NCI-H748 (cell line): ENCODE measurements at regions not wholly inside any gene's neighbourhood (a gene's known extent, or its start where the extent isn't known, plus 50 kb on each side); places are given as distances from the start of the nearest gene placed in this dataset.

Experiments used
- DNase-seq: peaks from one replicate; lab custom pipeline; 2025; ENCODE audit not compliant: unreplicated experiment; lab: John Stamatoyannopoulos, UW

DNA sequence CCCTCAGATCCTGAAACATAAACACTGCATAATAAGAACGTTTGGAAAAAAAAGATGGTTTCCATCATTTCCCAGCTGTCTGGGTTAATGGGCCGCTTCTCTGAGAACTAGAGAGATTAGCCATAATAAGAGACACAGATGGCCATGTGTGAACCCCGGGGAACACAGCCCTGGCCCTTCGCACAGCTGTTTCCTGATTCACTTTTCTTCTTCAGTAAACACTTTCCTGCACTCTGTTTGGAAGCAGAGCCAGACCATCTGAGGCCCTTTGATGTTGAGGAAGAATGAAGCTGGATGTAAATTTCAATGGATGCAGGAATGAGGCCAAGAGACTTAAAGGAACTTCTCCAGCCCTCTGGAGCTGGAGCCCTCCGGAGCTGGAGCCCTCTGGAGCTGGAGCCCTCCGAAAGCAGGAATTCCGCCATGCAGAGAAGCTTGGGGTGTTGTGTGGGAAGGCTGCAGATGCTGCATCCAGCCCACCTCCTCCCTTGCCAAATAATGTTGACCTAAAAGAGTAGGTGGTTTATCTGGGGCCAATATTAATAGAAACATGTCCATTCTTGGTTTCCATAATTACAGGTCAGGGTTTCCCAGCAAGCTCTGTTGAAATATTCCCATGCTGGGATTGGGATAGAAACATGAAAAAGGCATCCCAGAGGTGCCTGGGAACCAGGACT, 218.9 kb downstream of the NXNL2 start:
- DNase-seq: no peak

DNA sequence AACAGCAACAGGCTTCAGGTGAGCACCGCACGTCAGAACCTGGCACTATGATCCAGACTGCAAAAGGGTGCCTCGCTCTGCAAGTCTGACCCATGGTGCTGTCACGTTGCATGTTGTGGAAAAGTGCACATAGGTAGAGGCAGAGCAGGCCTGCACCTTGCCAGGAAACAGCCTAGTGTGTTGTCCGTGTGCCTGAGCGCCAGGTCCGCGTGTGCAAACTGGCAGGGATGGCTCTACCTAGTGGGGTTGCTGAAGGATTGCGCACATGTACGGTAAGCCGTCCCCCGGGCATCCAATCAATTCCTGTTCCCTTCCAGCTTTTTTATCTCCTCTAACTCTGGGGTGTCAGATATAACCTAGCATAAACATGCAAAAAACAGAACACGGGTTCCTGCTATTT, 219.5 kb downstream of the NXNL2 start:
- no peak for DNase-seq

DNA sequence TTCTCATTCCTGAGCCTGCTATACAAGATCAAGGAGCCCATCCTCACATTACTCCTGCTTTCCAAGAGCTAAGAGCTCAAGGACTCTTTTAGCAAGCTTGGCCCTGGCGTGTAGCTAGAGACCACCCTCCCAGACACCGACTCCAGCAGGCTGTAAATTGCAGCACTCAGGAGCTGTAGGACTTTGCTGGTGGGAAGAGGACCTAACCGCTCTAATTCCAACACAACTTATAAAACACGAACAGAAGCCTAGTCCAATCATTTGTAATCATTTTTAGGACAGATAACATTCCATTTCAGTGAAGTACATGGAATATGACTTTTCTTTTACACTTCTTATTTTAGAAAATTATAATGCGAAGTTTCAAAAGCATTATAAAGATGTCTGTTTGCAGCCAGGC, 219.9 kb downstream of the NXNL2 start:
- DNase-seq: no peak

DNA sequence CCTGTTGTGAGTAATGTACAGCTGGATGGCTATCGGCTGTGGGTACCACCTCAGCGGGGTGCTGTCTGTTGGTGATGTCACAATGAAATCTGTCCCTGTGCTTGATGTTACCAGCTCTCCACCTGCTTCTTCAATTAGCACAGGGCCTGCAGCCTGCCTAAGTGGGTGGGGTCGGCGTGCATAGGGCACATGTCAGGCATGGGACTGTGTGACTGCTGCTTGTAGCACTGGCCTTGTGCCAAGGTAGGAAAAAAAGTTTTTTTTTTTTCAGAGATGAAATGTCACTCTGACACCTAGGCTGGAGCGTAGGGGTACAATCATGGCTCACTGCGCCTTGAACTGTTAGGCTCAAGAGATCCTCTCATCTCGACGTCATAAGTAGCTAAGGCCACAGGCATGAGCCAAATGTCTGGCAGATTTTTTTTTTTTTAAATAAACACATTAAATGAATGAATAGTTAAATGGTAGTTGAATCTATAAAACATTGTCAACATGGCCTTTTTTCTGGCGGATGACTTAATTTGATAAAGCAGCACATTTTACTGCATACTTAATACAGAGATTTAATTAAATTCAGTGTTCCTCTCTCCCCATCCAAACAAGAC, 222.5 kb downstream of the NXNL2 start:
- peak; percentile 87 for DNase-seq

DNA sequence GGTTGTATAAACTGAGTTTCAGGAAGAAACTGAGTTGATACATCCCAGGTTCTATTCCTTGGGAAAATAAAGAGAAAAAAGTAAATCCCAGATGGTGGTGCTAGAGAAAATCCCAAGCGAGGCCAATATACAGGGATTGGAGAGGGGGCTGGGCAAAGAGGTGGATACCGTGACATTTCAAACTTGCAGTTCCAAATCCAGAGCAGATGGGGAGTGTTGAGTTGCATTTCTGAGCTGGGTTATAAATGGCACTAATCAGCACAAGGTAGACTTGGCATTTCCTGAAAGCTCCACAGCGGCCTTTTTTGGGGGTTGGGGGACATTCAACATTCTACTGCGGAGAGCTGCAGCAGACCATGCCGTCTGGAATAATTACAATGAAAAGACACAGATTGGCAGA, 224.4 kb downstream of the NXNL2 start:
- no peak for DNase-seq

DNA sequence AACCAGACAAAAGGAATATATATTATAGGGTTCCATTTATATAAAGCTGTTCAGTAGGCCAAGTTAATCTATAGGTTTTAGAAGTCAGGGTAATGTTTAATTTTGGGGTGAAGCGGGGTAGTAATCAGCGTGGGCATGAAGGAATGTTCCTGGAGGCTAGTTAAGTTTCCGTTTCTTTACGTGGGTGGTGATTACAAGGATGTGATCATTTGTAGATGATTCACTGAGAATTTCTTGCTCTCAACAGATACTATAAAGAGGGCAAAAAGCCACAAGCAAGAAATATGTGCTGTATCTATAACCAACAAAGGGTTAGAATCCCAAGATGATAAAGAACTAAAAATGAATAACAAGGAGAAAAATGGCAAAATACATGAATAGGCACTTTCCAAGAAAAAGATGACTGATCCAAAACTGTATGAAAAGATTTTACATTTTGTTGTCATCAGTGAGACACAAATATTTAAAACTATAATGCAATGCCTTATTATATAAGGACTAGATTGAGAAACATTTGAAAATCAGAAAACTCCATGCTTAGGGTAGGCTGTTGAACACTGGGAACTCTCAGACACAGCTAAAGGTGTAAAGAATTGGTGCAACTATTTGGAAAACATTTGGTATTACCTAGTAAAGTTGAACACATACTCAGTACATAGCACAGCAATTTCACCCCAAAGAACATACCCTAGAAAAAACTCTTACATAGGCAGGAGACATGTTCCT, 224.3 kb upstream of the S1PR3 start:
- DNase-seq: no peak

DNA sequence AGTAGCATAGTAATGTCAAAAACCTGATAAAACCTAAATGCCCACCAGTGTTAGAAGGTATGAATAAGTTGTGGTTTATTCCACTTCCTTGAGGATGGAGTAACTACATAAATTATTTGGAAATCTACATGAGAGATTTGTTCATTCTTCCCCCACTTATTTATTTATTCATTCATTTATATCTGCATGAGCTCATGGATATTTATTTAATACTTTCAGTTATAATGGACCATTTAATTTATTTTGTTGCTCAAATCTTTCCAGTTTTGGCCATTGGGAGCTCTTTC, 223.8 kb upstream of the S1PR3 start:
- no peak for DNase-seq

DNA sequence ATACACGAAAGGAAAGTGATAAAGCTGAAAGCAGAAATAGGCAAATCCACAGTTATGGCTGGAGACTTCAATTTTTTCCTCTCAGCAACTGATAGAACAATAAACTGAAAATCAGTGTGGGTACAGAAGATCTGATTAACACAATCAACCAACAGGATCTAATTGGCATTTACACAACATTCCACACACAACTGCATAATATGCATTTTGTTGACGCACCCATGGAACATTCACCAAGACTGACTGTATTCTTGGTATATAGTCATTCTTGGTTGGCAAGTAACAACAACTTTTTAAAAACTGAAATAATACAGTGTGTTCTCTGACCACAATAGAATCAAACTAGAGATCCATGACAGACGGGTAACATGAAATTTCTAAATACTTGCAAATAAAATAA, 218.7 kb upstream of the S1PR3 start:
- no peak for DNase-seq

DNA sequence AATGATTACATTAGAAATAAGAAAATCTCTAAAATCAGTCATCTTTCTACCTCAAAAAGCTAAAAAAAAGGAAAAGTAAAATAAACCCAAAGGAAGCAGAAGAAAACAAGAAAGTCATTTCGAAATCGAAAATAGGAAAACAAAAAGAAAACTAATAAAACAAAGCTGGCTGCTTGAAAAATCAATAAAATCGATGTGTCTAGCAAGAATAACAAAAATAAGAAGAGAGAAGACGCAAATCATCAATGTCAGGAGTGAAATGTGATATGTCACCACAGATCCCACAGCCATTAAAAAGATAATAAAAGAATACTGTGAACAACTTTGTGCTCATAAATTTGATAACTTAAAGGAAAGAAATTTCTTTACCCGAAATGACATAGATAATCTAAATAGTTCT, 218.1 kb upstream of the S1PR3 start:
- no peak for DNase-seq

DNA sequence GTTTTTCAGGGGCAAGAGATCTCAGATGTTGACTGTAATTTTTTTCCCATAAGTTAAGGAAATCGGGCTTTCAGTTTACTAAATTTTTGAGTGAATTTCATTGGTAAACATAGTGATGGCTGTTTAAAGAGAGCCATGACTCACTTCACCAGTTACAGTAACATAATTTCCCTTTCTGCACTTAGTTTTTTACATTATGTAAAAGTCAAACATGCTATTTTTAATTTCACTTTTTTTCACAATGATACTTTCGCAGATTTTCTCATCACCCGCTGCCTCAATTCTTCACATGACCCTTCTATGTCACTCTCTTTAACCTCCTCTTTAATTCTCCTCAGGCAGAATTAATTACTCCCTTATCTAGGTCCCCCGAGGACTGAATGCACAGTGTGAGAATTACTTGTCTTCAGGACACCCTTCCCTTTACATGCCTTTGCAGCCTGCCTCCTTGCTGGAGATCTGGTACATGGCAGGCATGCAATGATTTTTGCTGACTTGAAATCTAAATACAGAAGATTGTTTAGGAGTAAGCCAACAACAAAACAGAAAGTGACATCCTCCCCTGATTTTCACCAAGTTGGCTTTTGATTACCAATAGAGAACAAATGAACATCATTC, 217.5 kb upstream of the S1PR3 start:
- no peak for DNase-seq

DNA sequence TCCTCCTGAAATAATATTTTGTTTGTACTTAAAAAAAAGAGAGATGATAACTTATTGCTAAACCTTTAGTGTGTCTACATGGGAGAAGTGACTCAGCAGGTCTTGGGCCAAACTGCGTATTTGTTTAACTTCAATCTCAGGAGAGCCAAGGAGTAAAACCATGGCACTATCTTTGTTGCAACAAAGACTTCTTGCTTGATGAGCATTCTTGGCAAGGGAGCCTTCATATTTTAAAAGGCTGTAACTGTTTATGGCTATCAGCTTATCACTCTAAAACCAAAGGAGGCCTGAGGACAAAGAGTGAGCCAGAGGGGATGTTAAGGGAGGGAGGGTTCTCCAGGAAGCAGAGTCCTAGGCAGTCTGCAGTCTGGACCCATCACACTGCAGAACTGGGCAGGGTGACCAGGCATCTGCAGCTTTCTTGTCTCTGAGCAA, 216.2 kb upstream of the S1PR3 start:
- no peak for DNase-seq

DNA sequence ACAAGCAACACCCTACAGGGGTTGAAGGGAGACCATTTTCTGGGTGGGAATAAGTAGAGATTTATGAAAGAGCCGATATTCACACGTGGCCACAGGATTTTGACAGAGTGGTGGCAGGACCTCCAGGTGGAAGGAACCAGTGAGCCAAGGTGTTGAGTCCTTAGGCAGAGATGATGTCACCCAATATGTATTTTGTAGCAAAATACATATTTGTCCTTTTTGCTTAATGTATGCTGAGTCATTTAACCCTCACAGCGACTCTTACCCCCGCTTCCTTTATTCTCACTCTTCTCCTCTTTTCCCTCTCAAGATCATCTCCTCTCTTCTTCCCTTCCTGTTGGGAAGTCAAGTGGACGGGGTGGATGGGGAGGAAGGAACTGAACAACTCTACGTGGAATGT, 215.7 kb upstream of the S1PR3 start:
- no peak for DNase-seq

DNA sequence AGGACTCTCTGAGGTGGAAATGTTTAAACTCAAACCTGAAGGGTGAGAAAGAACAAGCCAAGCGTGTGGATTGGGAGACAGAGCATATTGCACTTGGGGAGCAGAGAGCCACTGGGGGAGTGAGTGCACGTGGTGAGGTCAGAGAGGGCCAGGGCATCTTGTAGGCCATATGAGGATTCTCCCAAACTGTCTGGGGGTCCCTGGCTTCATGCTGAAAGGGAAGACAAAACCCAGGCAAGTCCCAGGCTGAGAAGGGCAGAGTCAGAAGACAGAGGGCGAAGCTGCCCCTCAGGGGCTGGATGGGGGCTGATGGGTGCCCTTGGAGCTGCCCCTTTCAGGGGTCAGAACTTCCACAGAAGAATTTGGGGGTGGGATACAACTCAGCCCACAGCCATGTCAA, 215.3 kb upstream of the S1PR3 start:
- no peak for DNase-seq

DNA sequence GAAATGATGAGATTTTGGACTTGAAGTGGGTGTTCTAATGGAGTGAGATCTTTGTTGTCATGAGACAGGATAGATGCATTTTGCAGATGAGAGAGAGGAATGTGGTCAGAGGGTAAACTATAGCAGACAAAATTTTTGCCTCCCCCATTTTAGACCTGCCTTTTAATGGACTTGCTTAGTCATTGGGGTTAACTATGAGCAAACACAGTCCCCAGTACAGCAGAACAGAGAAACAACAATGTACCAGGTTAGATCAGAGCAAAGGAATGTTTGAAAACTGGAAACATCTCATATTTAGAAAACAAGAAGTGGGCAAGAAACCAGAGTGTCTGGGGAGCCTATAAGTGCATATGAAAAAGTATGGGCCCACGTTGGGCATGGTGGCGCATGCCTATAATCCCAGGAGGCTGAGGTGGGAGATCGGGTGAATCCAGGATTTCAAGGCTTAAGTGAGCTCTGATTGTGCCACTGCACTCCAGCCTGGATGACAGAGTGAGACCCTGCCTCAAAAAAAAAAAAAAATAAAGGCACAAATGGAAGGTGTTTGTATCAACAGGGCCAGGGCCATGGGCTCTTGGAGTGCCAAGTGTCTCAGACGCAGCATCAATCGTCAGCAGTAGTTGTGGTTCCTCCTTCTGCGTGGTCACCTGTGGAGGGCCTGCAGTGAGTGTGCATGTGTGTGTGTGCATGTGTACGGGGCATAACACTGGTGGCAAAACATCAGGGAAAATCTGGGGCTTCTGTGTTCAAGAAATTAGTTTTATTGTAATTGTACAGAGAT, 214.4 kb upstream of the S1PR3 start:
- DNase-seq: no peak

DNA sequence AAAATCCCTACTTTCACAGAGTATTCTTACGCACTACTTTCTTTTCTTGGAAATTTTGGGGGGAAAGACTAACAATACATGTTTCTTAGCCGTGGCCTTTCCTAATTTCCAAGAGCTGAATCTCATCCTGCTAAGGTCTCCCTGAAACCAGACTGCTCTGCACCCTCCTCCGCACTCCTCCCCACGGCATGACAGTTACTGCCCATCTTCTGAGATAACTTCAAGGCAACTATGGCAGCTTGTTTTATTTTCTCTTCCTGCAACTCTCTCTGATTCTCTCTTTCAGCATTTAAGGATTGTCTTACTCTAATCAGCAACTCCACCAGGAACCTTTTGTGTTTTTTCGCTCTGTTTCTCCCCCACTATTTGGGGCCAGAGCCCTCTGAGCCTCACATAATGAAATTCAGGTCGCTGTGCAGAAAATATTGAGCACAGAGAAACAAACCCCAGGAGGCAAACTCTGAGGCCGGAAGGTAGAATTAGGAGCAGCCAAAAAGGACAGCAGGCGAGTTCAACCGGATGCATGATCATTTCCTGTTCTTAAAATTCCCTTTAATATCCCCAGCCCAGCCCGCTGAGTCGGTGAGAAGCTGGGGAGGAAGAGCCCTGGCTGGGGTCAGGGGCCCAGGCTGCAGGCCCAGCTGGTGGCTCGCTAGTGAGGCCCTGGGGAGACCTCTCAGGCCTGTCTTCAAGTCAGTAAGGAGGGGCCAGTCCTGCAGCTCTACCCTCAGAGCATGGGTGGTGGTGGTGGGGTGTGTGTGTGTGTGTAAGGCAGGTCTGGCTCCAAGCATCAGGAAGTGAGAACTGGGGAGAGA, 213.6 kb upstream of the S1PR3 start:
- no peak for DNase-seq

DNA sequence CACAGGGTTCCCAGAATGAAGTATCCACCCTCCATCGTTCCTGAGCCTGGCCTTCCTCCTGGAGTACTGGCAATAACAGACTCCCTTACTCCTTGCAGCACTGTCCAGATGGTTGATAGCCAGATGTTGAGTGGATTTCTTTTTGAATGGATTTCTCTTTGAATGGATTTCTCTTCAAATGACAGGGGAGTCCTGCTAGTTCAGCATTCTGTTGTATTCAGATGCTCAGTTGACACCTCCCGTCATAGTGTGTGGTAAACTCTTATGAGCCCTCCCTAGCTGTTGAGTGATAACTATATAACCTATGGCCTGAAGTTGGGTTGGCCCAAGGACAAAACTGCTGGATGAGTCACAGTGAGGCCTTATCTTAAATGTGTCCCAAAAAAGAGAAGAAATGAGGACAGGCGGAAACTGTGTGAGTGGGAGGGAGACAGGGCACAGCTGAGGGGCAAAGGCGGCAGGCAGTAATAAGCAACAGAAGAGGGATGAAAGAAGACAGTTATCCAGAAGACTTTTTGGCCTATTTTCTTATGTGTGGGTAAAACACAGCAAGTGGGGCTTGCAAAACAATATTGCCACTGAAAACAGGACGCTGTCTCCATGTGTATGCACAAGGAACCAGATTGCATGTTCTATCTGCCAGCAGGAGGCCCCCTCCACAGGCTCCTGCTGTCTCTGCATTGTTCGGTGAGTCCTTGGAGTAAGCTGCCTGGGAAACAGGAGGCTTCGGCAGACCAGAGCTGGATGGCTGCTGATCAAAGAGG, 209.5 kb upstream of the S1PR3 start:
- peak; percentile 7 for DNase-seq

DNA sequence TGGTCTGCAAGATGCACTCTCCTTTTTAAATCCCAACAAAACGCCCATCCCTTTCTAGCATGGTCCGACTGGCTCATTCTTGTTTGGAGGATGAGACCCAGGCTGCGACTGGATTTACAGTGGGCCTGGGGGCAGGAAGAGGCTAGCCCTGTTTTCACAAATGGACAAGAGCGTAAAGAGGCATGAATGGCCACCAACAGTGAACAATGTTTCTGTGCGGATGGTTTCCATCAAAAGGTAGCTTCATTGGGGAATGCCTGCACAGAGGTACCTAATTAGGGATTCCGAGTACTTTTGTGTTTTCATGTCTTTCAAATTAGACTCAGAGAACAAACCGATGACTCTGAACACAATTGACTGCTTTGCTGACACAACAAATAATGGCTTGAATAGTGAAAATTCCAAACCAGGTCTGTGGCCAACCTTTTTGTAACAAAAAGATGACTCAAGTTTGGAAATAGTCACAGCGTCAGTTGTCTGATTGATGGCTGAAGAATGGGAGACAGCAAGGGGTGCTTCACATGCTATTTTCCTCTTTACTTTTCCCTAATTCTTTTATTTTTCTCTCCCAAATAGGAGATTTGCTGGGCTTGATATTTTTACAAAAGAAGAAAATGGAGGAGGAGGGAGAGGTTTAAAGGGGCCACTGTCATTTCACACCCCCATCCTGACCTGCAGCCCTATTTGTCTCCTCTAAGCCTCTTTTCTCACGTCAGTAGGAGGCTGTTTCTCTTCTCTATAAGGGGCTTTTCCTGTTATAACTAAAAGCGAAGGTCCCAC, 208.1 kb upstream of the S1PR3 start:
- DNase-seq: no peak

DNA sequence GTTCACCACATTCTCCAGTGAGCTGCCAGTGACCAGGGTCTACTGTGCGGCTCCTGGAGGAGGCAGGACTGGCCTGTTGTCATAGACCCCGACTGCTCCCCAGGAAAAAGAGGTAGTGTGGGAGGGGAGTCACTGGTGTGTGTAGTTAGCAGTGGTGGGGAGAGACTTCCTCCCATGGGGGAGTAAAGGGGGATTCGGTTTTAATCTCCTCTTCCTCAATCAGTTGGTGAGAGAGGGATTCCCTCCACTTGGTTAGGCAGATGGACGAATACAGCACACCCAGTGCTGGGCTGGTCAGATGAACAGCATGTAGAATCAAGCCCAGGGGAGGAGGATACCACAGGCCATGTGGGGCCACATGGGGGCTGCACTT, 207.6 kb upstream of the S1PR3 start:
- DNase-seq: no peak

DNA sequence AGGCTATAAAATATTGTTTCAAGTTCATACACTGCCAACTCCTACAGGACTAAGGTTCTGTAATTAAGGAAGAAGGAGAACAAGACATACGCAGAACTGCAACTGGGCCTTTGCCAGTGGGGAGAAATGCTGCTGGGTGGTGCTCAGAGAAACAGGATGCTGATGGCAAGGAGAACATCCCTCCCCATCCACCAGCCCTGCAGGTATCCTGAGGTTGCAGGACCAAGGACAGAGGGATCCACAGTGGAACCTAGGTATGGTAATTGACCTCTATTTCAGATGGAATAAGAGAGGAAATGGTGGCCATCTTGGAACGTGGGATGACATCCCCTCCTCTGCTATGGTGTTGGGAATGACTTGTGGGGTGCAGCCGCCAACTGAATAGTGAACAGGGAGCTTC, 206.3 kb upstream of the S1PR3 start:
- no peak for DNase-seq
